Loucy (cell line): ENCODE measurements at regions not wholly inside any gene's neighbourhood (a gene's known extent, or its start where the extent isn't known, plus 50 kb on each side); places are given as distances from the start of the nearest gene placed in this dataset.

Source experiments
- CTCF ChIP-seq: fragments of 200-600 bp; sonication (generic); conservative IDR thresholded peaks from 2 replicates; pipeline ENCODE4 v1.5.1; 2014; ENCODE audit warnings: mild to moderate bottlenecking, antibody characterized with exemption, low read length
- EZH2phosphoT487 ChIP-seq: fragments of 200-600 bp; IDR thresholded peaks from 2 replicates; pipeline ENCODE4 v1.6.1; 2018; ENCODE audit warnings: antibody characterized with exemption, mild to moderate bottlenecking, moderate library complexity, borderline replicate concordance

GRCh38 chr6:137736911-137737310, 130.1 kb upstream of the TNFAIP3 start:
- TF ChIP-seq EZH2phosphoT487 = no peak
- TF ChIP-seq CTCF = no peak
